Suprapubic skin (tissue), 4 donors: ENCODE measurements at regions not wholly inside any gene's neighbourhood (a gene's known extent, or its start where the extent isn't known, plus 50 kb on each side); places are given as distances from the start of the nearest gene placed in this dataset.

ENCODE experiments used
- POLR2A ChIP-seq, 2 donors: fragments of 450-650 bp; IDR thresholded peaks; one replicate each; pipeline ENCODE4 v1.6.1; 2017; ENCODE audit warnings: antibody characterized with exemption in 2 of 2, mild to moderate bottlenecking in 2 of 2, moderate library complexity in 2 of 2
- POLR2AphosphoS5 ChIP-seq, 3 donors: sonication (generic); formaldehyde crosslinking; IDR thresholded peaks; one replicate each; pipeline ENCODE4 v1.6.1; 2017; ENCODE audit warnings: antibody characterized with exemption in 3 of 3
- TF ChIP-seq, protein P1 (sequence below), 2 donors: fragments of 200-600 bp in 1 of 2; fragments of 450-650 bp in 1 of 2; sonication (generic) in 1 of 2; IDR thresholded peaks; one replicate each; pipeline ENCODE4 v1.5.1; 2016 to 2019; ENCODE audit warnings: antibody characterized with exemption in 2 of 2, mild to moderate bottlenecking in 1 of 2, moderate library complexity in 1 of 2

DNA sequence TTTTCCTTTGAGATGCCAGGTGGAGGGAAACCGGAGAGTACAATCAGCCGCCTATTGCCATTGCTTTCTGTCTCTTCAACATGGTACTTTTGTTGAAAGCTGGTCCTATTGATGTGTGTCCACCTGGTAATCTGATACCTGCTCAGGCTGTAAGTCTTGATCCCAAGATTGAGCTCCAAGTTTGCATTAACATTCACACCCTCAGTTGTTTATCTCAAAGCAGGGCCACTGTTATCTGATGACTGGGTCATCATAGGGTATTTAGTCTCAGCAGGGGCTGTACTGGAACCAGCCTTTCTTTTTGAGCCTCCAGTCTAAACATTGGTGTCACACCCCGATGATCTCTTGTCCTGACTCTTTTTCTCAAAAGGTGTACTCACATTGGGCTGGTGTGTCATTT is 370.3 kb upstream of the TOM1L1 start:
- TF ChIP-seq POLR2AphosphoS5 (IDR thresholded peaks at IDR 0.05): no peak
- TF ChIP-seq, protein P1, sequence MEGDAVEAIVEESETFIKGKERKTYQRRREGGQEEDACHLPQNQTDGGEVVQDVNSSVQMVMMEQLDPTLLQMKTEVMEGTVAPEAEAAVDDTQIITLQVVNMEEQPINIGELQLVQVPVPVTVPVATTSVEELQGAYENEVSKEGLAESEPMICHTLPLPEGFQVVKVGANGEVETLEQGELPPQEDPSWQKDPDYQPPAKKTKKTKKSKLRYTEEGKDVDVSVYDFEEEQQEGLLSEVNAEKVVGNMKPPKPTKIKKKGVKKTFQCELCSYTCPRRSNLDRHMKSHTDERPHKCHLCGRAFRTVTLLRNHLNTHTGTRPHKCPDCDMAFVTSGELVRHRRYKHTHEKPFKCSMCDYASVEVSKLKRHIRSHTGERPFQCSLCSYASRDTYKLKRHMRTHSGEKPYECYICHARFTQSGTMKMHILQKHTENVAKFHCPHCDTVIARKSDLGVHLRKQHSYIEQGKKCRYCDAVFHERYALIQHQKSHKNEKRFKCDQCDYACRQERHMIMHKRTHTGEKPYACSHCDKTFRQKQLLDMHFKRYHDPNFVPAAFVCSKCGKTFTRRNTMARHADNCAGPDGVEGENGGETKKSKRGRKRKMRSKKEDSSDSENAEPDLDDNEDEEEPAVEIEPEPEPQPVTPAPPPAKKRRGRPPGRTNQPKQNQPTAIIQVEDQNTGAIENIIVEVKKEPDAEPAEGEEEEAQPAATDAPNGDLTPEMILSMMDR (IDR thresholded peaks at IDR 0.05): no peak
- TF ChIP-seq POLR2A (IDR thresholded peaks at IDR 0.05): no peak
